CD1c-positive myeloid dendritic cell (primary cell): ENCODE measurements at regions not wholly inside any gene's neighbourhood (a gene's known extent, or its start where the extent isn't known, plus 50 kb on each side); places are given as distances from the start of the nearest gene placed in this dataset.

Source experiments
- DNase-seq: peaks from one replicate; pipeline ENCODE4 v3.0.0-alpha.2; 2016; ENCODE audit errors: extremely low spot score

- no peak for DNase-seq
These were observed 217.4 kb upstream of the ATP11B start for GRCh38 chr3:182575941-182576340.

GRCh38 chr3:182583545-182583944 is 209.8 kb upstream of the ATP11B start:
- DNase-seq: no peak

GRCh38 chr3:182585532-182586150 is 207.7 kb upstream of the ATP11B start:
- DNase-seq: no peak

GRCh38 chr3:182592747-182593146 is 200.6 kb upstream of the ATP11B start:
- no peak for DNase-seq

GRCh38 chr3:182596676-182597410 is 196.5 kb upstream of the ATP11B start:
- no peak for DNase-seq

- DNase-seq: no peak
These were observed 195.7 kb upstream of the ATP11B start for GRCh38 chr3:182597621-182598041.

GRCh38 chr3:182601597-182601996 is 191.7 kb upstream of the ATP11B start:
- DNase-seq: no peak

GRCh38 chr3:182603501-182603900 is 189.8 kb upstream of the ATP11B start:
- no peak for DNase-seq

- DNase-seq: no peak
These were observed 187.3 kb upstream of the ATP11B start for GRCh38 chr3:182605882-182606611.

GRCh38 chr3:182606905-182607504 is 186.3 kb upstream of the ATP11B start:
- DNase-seq: no peak

- no peak for DNase-seq
These were observed 184.5 kb upstream of the ATP11B start for GRCh38 chr3:182608832-182609231.

- DNase-seq: no peak
These were observed 183.6 kb upstream of the ATP11B start for GRCh38 chr3:182609575-182610156.

GRCh38 chr3:182612332-182612731 is 181.0 kb upstream of the ATP11B start:
- DNase-seq: no peak

GRCh38 chr3:182617500-182617899 is 175.8 kb upstream of the ATP11B start:
- no peak for DNase-seq

GRCh38 chr3:182618085-182618732 is 175.1 kb upstream of the ATP11B start:
- no peak for DNase-seq

- no peak for DNase-seq
These were observed 174.2 kb upstream of the ATP11B start for GRCh38 chr3:182618981-182619591.

GRCh38 chr3:182620723-182621434 is 172.4 kb upstream of the ATP11B start:
- no peak for DNase-seq

GRCh38 chr3:182621435-182622240 is 171.7 kb upstream of the ATP11B start:
- DNase-seq: no peak

GRCh38 chr3:182622241-182622545 is 171.1 kb upstream of the ATP11B start:
- no peak for DNase-seq
